ENCODE measurements at regions not wholly inside any gene's neighbourhood (a gene's known extent, or its start where the extent isn't known, plus 50 kb on each side); places are given as distances from the start of the nearest gene placed in this dataset.
"Not testable (repeated sequence)": the region's sequence is repeated elsewhere in the genome, so short reads cannot be mapped to it uniquely, and the experiment has no call there.

DNA sequence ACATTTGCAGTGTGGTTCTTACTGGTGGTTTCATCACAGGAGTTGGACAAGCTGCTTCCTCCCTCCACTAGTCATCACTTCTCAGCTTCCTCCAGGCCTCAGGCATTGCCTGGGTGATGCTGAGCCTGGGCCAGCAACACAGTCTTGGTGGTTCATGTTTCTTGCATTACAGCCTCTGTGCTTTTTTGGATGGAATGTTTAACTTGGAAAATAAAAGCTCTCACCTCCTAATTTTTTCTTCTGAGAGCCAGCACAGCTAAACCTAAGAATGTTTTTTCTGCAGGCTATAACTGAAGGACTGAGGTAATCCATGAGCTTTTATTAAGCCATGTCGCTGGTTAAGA is 66.1 kb upstream of the RHOU start:
- Mint-ChIP-seq H3K4me1 (no peaks in the 10 kb centered on the region), H3K36me3 (no peaks in the 10 kb centered on the region), H3K9me3 (no peaks in the 10 kb centered on the region), H3K27me3 (no peaks in the 10 kb centered on the region), H3K27ac (no peak overlapping the region), H3K4me3 (no peak overlapping the region)
- H3K27ac ChIP-seq (ENCODE audit: low read depth, low read length): no peak overlapping the region
- intact Hi-C loops (cut with micrococcal nuclease): no loop called here
- H3K36me3 ChIP-seq (ENCODE audit: insufficient read depth, low read length): no peaks in the 10 kb centered on the region
- ChIA-PET POLR2A (ENCODE audit: partially characterized antibody) (no interaction called here), CTCF (ENCODE audit: partially characterized antibody) (interaction anchor here (1.1 to 10.1 kb wide), 3 partner anchors 16 to 587 kb away, joined by 4 to 148 read pairs (median 27); no protein-coding TSS in a partner anchor)
- H3K4me1 ChIP-seq (ENCODE audit: insufficient read depth, low read length): no peaks in the 10 kb centered on the region
- H3K4me3 ChIP-seq (ENCODE audit: low read length in 2 of 2): no peak overlapping the region
- no peaks in the 10 kb centered on the region for H3K9me3 ChIP-seq (ENCODE audit: control insufficient read depth in 1 of 2, low read length in 2 of 2)
- no peak for DNase-seq
- no peaks in the 10 kb centered on the region for H3K27me3 ChIP-seq (ENCODE audit: insufficient read depth, low read length)

GRCh38 chr1:228681076-228681565 is 54.2 kb upstream of the RHOU start:
- H3K36me3 ChIP-seq (ENCODE audit: insufficient read depth, low read length); H3K27ac ChIP-seq (ENCODE audit: low read depth, low read length); DNase-seq; H3K4me3 ChIP-seq (ENCODE audit: low read length in 2 of 2); H3K4me1 ChIP-seq (ENCODE audit: insufficient read depth, low read length); H3K27me3 ChIP-seq (ENCODE audit: insufficient read depth, low read length); H3K36me3 Mint-ChIP-seq; POLR2A ChIA-PET (ENCODE audit: partially characterized antibody); intact Hi-C loops (cut with micrococcal nuclease); H3K4me1 Mint-ChIP-seq; CTCF ChIA-PET (ENCODE audit: partially characterized antibody); H3K9me3 Mint-ChIP-seq; H3K9me3 ChIP-seq (ENCODE audit: control insufficient read depth in 1 of 2, low read length in 2 of 2): not testable (repeated sequence)
- peak overlapping the region in 1 of 7 donors; percentile 21 for H3K27ac Mint-ChIP-seq
- peak overlapping the region in 2 of 8 donors; percentile 26 to 30 for H3K4me3 Mint-ChIP-seq
- H3K27me3 Mint-ChIP-seq: peaks cover 15 to 28% of the 10 kb centered on the region in 2 donors

GRCh38 chr1:228683428-228683827 is 51.9 kb upstream of the RHOU start:
- CTCF ChIA-PET (ENCODE audit: partially characterized antibody): no interaction called here
- Mint-ChIP-seq H3K27me3 (peaks cover 23 to 31% of the 10 kb centered on the region in 2 donors), H3K36me3 (no peaks in the 10 kb centered on the region), H3K9me3 (no peaks in the 10 kb centered on the region), H3K4me3 (no peak overlapping the region), H3K4me1 (peaks cover 0 to 4% (median 0%) of the 10 kb centered on the region in 4 donors), H3K27ac (peak overlapping the region in 1 of 7 donors; percentile 65)
- no peaks in the 10 kb centered on the region for H3K27me3 ChIP-seq (ENCODE audit: insufficient read depth, low read length)
- POLR2A ChIA-PET (ENCODE audit: partially characterized antibody): no interaction called here
- H3K4me3 ChIP-seq (ENCODE audit: low read length in 2 of 2): no peak overlapping the region
- no peak overlapping the region for H3K27ac ChIP-seq (ENCODE audit: low read depth, low read length)
- no peaks in the 10 kb centered on the region for H3K36me3 ChIP-seq (ENCODE audit: insufficient read depth, low read length)
- intact Hi-C loops (cut with micrococcal nuclease): no loop called here
- no peak for DNase-seq
- H3K4me1 ChIP-seq (ENCODE audit: insufficient read depth, low read length): no peaks in the 10 kb centered on the region
- H3K9me3 ChIP-seq (ENCODE audit: control insufficient read depth in 1 of 2, low read length in 2 of 2): no peaks in the 10 kb centered on the region

DNA sequence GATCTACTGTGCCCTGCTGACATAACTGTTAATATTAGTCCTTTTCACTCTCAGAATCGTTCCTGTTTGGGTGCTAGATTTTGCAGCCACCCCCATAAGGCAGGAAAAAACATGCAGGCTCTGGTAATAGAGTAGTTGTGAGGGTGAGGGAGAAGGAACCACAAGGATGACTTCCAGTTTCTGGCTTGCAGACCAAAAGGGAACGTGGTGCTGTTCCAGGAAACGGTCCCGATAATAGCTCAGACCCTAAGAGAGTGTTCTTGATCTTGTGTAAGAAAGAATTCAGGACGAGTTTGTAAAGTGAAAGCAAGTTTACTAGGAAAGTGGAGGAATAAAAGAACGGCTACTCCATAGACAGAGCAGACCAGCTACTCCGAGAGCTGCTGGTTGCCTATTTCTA is 50.7 kb upstream of the RHOU start:
- Mint-ChIP-seq H3K36me3 (no peaks in the 10 kb centered on the region), H3K4me1 (peaks cover 0 to 4% (median 0%) of the 10 kb centered on the region in 4 donors), H3K4me3 (no peak overlapping the region), H3K9me3 (no peaks in the 10 kb centered on the region), H3K27ac (no peak overlapping the region), H3K27me3 (peaks cover 20 to 32% of the 10 kb centered on the region in 2 donors)
- DNase-seq: no peak
- ChIA-PET CTCF (ENCODE audit: partially characterized antibody) (interaction anchor here (0.9 kb wide), 1 partner anchor 570 kb away, joined by 3 read pairs; no protein-coding TSS in a partner anchor), POLR2A (ENCODE audit: partially characterized antibody) (no interaction called here)
- H3K27me3 ChIP-seq (ENCODE audit: insufficient read depth, low read length): no peaks in the 10 kb centered on the region
- H3K4me1 ChIP-seq (ENCODE audit: insufficient read depth, low read length): no peaks in the 10 kb centered on the region
- no peaks in the 10 kb centered on the region for H3K36me3 ChIP-seq (ENCODE audit: insufficient read depth, low read length)
- no peaks in the 10 kb centered on the region for H3K9me3 ChIP-seq (ENCODE audit: control insufficient read depth in 1 of 2, low read length in 2 of 2)
- no peak overlapping the region for H3K27ac ChIP-seq (ENCODE audit: low read depth, low read length)
- intact Hi-C loops (cut with micrococcal nuclease): no loop called here
- no peak overlapping the region for H3K4me3 ChIP-seq (ENCODE audit: low read length in 2 of 2)

- H3K9me3 Mint-ChIP-seq: peaks cover 0 to 2% (median 0%) of the 10 kb centered on the region in 8 donors
- POLR2A ChIA-PET (ENCODE audit: partially characterized antibody): no interaction called here
- CTCF ChIA-PET (ENCODE audit: partially characterized antibody): interaction anchor here (0.9 kb wide), 1 partner anchor 569 kb away, joined by 3 read pairs; no protein-coding TSS in a partner anchor
- no peak for DNase-seq
- H3K4me3 Mint-ChIP-seq: no peak overlapping the region
- Histone ChIP-seq H3K27me3 (ENCODE audit: insufficient read depth, low read length) (no peaks in the 10 kb centered on the region), H3K4me3 (ENCODE audit: low read length in 2 of 2) (no peak overlapping the region), H3K36me3 (ENCODE audit: insufficient read depth, low read length) (no peaks in the 10 kb centered on the region), H3K9me3 (ENCODE audit: control insufficient read depth in 1 of 2, low read length in 2 of 2) (no peaks in the 10 kb centered on the region), H3K27ac (ENCODE audit: low read depth, low read length) (no peak overlapping the region), H3K4me1 (ENCODE audit: insufficient read depth, low read length) (no peaks in the 10 kb centered on the region)
- intact Hi-C loops (cut with micrococcal nuclease): no loop called here
- H3K27me3 Mint-ChIP-seq: peaks cover 19 to 30% of the 10 kb centered on the region in 2 donors
- H3K4me1 Mint-ChIP-seq: peaks cover 0 to 4% (median 0%) of the 10 kb centered on the region in 4 donors
- H3K36me3 Mint-ChIP-seq: no peaks in the 10 kb centered on the region
- no peak overlapping the region for H3K27ac Mint-ChIP-seq
These were observed 50.1 kb upstream of the RHOU start for GRCh38 chr1:228685081-228685660.
